Pulmonary artery endothelial cell (primary cell): ENCODE measurements at regions not wholly inside any gene's neighbourhood (a gene's known extent, or its start where the extent isn't known, plus 50 kb on each side); places are given as distances from the start of the nearest gene placed in this dataset.
"Not testable (repeated sequence)": the region's sequence is repeated elsewhere in the genome, so short reads cannot be mapped to it uniquely, and the experiment has no call there.

Source experiments
- DNase-seq: peaks from one replicate; pipeline ENCODE4 v3.0.0-alpha.2; 2011; ENCODE audit warnings: low read depth, low spot score

GRCh38 chr2:83887757-83888156 lies 571.3 kb downstream of the SUCLG1 start:
- DNase-seq = no peak

- no peak for DNase-seq
Measured at GRCh38 chr2:83879127-83879526, 580.0 kb downstream of the SUCLG1 start.

GRCh38 chr2:83877261-83877660 lies 581.8 kb downstream of the SUCLG1 start:
- not testable (repeated sequence) for DNase-seq

- no peak for DNase-seq
Measured at GRCh38 chr2:83874712-83875430, 584.2 kb downstream of the SUCLG1 start.

GRCh38 chr2:83874066-83874465 lies 585.0 kb downstream of the SUCLG1 start:
- no peak for DNase-seq

- no peak for DNase-seq
Measured at GRCh38 chr2:83873110-83873509, 586.0 kb downstream of the SUCLG1 start.

- DNase-seq = no peak
Measured at GRCh38 chr2:83866211-83866610, 592.9 kb downstream of the SUCLG1 start.

GRCh38 chr2:83862600-83862999 lies 596.5 kb downstream of the SUCLG1 start:
- DNase-seq = no peak

GRCh38 chr2:83860320-83860719 lies 598.8 kb downstream of the SUCLG1 start:
- DNase-seq = no peak

GRCh38 chr2:83859553-83859952 lies 599.5 kb downstream of the SUCLG1 start:
- DNase-seq = no peak

- DNase-seq = no peak
Measured at GRCh38 chr2:83851066-83851465, 608.0 kb downstream of the SUCLG1 start.

- DNase-seq = no peak
Measured at GRCh38 chr2:83850071-83850725, 608.9 kb downstream of the SUCLG1 start.

GRCh38 chr2:83844490-83844889 lies 614.6 kb downstream of the SUCLG1 start:
- no peak for DNase-seq

GRCh38 chr2:83842421-83842820 lies 616.7 kb downstream of the SUCLG1 start:
- no peak for DNase-seq

GRCh38 chr2:83837823-83838222 lies 621.3 kb downstream of the SUCLG1 start:
- no peak for DNase-seq

GRCh38 chr2:83827618-83828017 lies 631.5 kb downstream of the SUCLG1 start:
- DNase-seq = no peak

- DNase-seq = no peak
Measured at GRCh38 chr2:83826577-83826976, 632.5 kb downstream of the SUCLG1 start.

- DNase-seq = no peak
Measured at GRCh38 chr2:83823229-83823628, 635.9 kb downstream of the SUCLG1 start.

GRCh38 chr2:83817511-83817910 lies 641.6 kb downstream of the SUCLG1 start:
- DNase-seq = no peak

- DNase-seq = no peak
Measured at GRCh38 chr2:83808878-83809277, 650.2 kb downstream of the SUCLG1 start.

- no peak for DNase-seq
Measured at GRCh38 chr2:83802604-83803003, 656.5 kb downstream of the SUCLG1 start.

GRCh38 chr2:83795777-83796176 lies 663.3 kb downstream of the SUCLG1 start:
- DNase-seq = no peak

GRCh38 chr2:83790467-83790866 lies 668.6 kb downstream of the SUCLG1 start:
- not testable (repeated sequence) for DNase-seq
